ENCODE measurements at regions not wholly inside any gene's neighbourhood (a gene's known extent, or its start where the extent isn't known, plus 50 kb on each side); places are given as distances from the start of the nearest gene placed in this dataset.

GRCh38 chr13:65155861-65156260, 2074.3 kb downstream of the PCDH9 start:
- no peak for TF ChIP-seq CTCF (IDR thresholded peaks at IDR 0.05)
- no peak for TF ChIP-seq POLR2A (IDR thresholded peaks at IDR 0.05)

Data from prostate gland (tissue), 2 donors.